GM12892 (cell line): ENCODE measurements at regions not wholly inside any gene's neighbourhood (a gene's known extent, or its start where the extent isn't known, plus 50 kb on each side); places are given as distances from the start of the nearest gene placed in this dataset.

Experiments used
- POLR2A ChIP-seq: IDR thresholded peaks from 2 replicates; pipeline ENCODE4 v1.6.1; 2011; ENCODE audit warnings: low read depth, low read length, control low read depth
- POLR2AphosphoS5 ChIP-seq: IDR thresholded peaks from 2 replicates; pipeline ENCODE4 v1.6.1; 2011; ENCODE audit warnings: low read depth, low read length, control low read depth

- TF ChIP-seq POLR2A (no peak), POLR2AphosphoS5 (no peak)
Observed at GRCh38 chr13:97768134-97768533, 185.3 kb upstream of the IPO5 start.
